NCI-H1092 treated with DMSO at 0.1 percent for 48 hours (cell line): ENCODE measurements at regions not wholly inside any gene's neighbourhood (a gene's known extent, or its start where the extent isn't known, plus 50 kb on each side); places are given as distances from the start of the nearest gene placed in this dataset.
A peak's percentile ranks its signal among the peaks of the same experiment; 100 is the strongest.

Experiments used
- DNase-seq: peaks from one replicate; lab custom pipeline; 2025; lab: John Stamatoyannopoulos, UW

DNA sequence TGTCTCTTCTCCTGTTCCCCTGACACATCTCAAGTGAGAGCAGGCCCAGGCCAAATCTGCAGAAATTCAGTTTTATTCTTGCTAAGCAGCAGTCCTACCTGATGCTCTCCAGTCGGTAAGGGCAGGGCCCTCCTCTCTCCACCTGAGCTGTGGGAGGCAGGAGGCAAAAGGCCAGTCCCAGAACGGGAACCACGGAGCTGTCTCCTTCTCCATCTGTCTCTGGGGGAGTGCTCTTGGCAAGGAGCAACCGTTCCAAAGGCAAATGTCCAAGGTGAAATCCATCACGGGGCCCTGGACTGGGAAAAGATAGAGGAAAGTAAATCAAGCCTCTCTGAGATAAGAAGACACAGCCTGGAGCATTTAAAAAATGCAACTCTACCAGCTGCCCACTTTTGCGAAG is 65.2 kb upstream of the CDON start:
- no peak for DNase-seq

DNA sequence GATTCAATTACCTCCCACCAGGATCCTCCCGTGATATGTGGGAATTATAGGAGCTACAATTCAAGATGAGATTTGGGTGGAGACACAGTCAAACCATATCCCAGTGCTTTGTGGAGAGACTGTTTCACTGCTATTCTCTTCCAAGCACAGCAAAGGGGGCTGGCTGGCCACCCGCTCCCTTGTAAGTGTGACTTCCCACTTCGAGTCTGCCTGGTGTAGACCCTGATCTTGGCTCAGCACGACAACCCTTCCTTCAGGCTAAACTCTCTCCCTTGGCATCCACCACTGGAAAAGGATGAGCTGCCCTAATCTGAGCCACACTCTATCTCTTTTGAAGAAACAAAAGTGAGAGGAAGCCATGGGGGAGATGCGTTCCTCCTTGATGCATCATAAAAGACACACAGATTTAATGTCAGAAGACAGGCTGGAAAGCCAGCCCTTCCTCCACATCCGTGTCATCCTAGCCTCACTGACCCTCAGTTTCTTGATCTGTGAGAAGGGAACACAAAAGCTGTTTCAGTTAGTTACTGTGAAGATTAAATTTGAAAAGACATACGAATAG is 64.7 kb upstream of the CDON start:
- no peak for DNase-seq

DNA sequence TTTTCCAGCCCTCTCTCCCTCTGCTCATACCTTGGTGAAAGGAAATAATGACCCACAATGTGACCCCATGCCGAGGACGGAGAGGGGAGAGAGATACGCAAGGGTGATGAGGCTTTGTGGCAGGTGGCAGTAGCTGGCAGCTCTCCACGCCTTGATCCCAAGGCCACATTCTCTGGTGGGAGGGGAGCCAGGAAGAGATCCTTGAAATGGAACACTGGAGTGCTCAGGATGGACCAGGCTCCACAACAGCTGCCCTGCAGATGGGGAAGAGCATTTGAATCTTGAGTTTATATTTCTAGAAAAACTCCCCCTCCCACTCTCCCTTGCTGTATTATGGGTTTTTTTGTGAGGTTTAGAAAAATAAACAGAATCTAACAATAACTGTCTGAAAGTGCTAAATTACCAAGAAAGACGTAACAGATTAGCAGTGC is 61.6 kb upstream of the CDON start:
- peak; percentile 73 for DNase-seq

DNA sequence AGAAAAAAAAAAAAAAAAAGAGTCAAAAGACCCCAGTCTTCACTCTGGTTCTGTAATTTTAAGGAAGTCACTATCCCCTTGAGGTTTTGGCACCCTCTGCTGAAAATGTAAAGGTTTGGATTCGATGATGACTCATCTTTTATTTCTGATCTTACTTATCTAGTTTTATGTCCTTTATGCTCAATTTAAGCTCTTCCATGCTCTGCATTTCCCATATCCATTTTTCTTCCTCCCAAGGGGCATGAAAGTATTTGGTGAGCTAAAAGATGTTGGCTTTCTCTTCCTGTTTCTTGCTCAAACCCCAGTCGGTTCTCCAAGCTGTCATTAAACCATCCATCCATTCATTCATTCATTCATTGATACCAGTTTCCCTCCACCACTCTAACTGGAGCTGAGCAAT is 61.0 kb upstream of the CDON start:
- no peak for DNase-seq

DNA sequence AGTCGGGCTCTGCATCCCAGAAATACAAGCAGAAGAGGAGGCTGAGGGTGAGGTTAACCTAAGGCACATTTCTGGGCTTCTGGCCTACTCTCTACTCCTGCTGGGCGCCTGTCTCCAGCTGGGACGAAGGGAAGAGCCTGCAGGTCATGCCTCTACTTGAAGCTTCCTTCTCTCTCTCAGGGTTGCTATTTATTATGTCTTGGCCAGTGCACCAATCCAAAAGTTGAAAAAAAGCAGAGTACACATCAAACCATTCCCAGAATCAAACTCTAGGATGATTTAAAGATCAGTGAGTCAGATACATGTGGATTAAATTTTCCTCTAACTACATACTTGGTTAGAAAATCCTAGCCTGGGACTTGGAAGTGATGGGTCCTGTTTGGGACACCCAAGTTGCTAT is 60.2 kb upstream of the CDON start:
- DNase-seq: no peak

DNA sequence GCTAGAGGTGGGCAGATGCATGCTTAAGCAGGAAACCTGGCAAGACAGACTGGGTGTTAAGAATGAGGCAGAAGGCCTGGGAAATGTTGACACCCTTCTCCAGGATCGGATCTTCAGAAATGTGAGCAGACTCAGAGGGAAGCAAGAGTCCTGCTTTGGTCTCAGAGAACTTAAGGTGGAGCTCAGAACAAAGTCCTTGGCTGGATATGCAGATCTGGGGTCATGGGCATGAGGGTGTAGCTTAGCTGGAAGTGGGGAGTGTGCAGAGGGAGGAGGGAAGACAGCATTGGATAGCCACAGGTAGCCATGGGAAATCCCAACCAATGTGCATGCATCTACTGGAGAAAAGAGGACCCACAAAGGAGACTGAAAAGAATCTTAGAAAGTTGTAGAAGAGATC is 58.6 kb upstream of the CDON start:
- no peak for DNase-seq

DNA sequence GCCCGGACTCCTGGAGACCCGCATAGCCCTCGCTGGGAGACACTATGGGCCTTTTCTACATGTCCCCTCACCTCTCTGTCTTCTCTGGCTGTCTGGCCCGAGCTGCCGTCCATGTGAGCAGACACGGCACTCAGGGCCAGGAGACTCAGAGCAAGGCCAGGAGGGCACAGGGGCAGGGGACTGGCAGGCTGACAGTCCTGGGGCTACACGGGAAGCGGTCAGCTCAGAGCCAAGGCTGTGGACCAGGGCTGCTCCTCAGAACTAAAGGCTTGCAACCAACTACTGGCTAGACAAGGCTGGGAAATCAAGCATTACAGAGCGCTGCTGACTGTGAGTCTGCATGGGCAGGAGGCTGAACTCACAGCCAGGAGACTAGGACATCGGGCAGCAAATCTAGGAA is 56.1 kb upstream of the CDON start:
- no peak for DNase-seq

DNA sequence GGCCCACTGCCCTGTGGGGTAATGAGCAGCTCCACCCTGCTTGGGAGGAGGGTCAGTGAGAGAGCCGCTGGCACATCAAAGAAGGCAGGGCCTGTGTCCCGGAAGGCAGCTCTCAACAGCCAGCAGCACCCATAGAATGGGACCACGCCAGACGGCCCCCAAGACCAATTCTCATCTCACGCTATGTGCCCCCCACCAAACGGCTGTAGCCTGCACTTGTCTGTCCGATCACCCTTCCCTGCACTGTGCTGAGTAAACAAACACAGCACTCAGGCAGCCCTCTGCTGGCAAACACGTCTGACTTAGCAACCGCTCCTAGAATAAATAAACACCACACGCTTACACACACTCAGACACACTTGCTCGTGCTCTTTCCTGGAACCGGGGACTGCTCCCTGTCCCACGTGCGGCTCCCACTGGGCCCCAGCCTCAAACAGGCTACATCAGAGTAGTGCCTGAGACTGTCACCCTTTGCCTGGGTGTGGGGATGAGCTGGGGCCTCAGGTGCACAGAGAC is 53.2 kb upstream of the CDON start:
- DNase-seq: peak; percentile 98

DNA sequence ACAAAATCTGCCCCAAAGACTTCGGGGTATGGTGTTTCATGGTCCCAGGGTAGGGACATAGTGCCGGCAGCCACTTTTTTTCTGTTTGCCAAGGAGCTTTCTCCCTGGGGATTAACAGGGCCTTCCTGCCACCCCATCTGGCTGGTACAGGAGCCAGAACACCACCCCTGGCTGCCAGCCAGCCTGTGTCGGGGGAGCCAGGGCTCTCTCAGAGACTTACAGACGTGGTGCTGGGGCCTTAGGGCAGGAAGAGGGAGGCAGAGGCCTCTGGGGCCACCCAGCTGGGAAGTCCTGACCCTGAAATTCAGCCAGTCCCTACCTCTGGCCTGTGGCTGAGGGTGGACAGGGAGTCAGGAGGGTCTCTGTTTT is 52.4 kb upstream of the CDON start:
- DNase-seq: peak; percentile 97

DNA sequence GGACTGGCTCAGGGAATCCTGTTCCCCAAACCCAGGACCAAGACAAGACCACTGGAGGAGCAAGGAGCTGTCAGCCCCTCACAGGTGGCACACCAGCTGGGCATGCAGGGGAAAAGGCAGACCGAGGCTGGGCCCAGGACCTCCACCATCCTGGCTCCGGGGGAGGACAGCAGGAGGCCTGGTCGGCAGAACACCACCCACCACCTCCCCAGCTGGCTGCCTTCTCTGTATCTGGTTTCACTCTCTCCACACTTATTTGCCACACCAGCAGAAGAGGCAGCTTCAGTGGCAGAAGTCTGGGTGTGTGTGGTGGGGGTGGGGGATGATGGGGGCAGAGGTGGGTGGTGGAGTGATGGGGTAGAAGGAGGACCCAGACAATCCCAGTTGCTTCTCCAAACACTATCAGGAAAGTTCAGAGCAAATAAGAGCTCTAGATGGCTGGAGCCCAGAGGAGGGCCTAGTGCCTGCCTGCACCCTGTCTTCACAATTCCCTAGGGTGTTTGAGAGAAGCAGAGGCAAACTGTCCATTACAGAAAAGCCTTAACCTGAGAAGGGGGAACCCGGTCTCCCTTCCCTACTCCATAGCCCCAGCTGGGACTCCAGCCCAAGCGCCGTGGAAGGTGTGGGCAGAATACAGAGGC is 51.9 kb upstream of the CDON start:
- peak; percentile 94 for DNase-seq

DNA sequence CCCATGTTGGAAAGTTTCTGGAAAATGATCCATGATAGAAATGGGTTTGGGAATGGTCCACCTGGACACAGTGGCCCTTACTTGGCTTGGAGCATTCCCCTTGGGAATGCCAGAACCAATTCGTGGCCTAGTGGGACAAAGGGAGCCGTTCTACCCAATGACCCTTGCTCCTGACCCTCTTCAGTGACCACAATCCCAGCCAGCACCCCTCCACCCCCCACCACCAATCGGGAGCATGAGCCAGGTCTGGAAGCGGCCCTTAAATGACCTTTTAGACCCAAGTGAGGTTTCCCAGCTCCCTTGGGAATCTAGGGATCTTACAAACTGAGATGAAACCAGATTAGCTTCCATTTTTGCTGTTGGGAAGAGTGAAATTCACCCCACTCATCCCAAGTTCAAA is 51.3 kb upstream of the CDON start:
- no peak for DNase-seq

DNA sequence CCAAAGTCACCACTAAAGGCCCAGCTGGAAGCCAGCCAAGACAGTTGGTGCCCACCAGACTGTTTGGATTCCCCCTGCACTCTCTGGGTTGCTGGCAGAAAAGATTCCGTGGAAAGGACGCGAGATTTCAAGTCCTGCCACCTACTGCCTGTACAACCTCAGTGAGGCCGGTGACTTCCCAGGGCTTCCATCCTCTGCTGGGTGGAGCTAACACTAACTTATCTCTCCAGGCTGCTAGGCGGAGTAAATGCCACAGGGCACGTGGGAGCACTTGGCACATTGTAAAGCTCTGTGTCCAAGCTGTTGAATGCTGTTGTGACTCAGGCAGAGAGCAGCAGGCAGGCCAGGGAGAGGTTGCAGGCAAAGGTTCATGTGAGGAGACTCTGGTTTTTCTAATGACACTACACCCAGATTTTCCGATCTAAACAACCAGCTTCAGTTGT is 50.9 kb upstream of the CDON start:
- DNase-seq: peak; percentile 67

DNA sequence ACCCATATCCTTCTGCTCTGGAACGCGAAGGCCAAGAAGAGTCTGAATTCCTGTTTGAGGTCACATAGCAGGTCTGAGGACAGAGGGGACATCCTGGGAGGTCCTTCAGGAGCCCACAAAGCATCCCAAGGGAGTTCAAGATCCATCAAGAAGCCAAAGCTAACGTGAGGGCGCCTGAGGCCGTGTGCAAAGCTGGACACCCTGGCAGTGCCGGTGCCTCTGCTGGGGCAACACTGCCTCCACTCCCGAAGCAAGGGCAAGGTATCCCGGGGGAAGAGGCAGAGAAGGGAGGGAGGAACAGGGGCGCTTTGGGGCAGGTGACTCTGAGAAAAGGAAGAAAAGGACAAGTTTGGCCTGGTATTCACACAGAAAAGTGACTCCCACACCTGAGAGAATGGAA is 50.3 kb upstream of the CDON start:
- DNase-seq: no peak

DNA sequence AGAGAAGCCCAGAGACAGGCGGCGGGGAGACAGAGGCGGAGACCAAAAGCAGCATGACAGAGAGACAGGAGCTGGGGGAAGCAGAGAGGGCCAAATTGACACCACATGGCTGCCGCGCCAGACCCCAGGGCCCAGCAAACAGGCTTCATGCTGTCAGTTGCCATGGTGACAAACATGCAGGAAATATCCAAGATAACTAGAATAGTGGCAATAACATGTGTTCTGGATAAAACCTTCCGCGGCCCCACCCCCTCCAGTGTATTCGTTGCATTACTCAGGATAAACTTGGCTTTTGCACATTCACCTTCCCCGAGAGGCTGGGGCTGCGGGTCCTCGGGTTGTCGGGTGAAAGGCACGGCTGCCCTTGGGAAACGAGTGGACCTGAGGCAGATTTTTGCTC is 49.9 kb upstream of the CDON start:
- no peak for DNase-seq
